HG02623 (cell line): ENCODE measurements at regions not wholly inside any gene's neighbourhood (a gene's known extent, or its start where the extent isn't known, plus 50 kb on each side); places are given as distances from the start of the nearest gene placed in this dataset.
"Not testable (repeated sequence)": the region's sequence is repeated elsewhere in the genome, so short reads cannot be mapped to it uniquely, and the experiment has no call there.

Experiments
- ATAC-seq: cut with Tn5 transposase; IDR thresholded peaks from one replicate; pipeline ENCODE4 v1.9.1; 2021; ENCODE audit warnings: moderate library complexity; ENCODE audit not compliant: unreplicated experiment

GRCh38 chr16:56022818-56023217 lies 147.6 kb upstream of the CES5A start:
- ATAC-seq = no peak

GRCh38 chr16:56019274-56019673 lies 144.1 kb upstream of the CES5A start:
- no peak for ATAC-seq

- no peak for ATAC-seq
These were observed 138.9 kb upstream of the CES5A start for GRCh38 chr16:56013962-56014552.

- no peak for ATAC-seq
These were observed 137.3 kb upstream of the CES5A start for GRCh38 chr16:56012482-56012811.

- ATAC-seq = no peak
These were observed 136.8 kb upstream of the CES5A start for GRCh38 chr16:56011808-56012481.

- no peak for ATAC-seq
These were observed 130.8 kb upstream of the CES5A start for GRCh38 chr16:56005958-56006357.

- ATAC-seq = no peak
These were observed 124.5 kb upstream of the CES5A start for GRCh38 chr16:55999683-56000082.

- no peak for ATAC-seq
These were observed 117.9 kb upstream of the CES5A start for GRCh38 chr16:55993088-55993487.

GRCh38 chr16:55992551-55992950 lies 117.4 kb upstream of the CES5A start:
- no peak for ATAC-seq

- no peak for ATAC-seq
These were observed 116.7 kb upstream of the CES5A start for GRCh38 chr16:55991843-55992242.

GRCh38 chr16:55989569-55989907 lies 114.4 kb upstream of the CES5A start:
- no peak for ATAC-seq

- ATAC-seq = not testable (repeated sequence)
These were observed 113.8 kb upstream of the CES5A start for GRCh38 chr16:55988850-55989568.

GRCh38 chr16:55988013-55988412 lies 112.8 kb upstream of the CES5A start:
- ATAC-seq = no peak

- ATAC-seq = no peak
These were observed 107.4 kb upstream of the CES5A start for GRCh38 chr16:55982597-55982996.

GRCh38 chr16:55981557-55981956 lies 106.4 kb upstream of the CES5A start:
- ATAC-seq = no peak

GRCh38 chr16:55976815-55977214 lies 101.6 kb upstream of the CES5A start:
- ATAC-seq = no peak

GRCh38 chr16:55971447-55971846 lies 96.3 kb upstream of the CES5A start:
- no peak for ATAC-seq

- no peak for ATAC-seq
These were observed 93.0 kb upstream of the CES5A start for GRCh38 chr16:55968221-55968620.

GRCh38 chr16:55964923-55965475 lies 89.8 kb upstream of the CES5A start:
- no peak for ATAC-seq

GRCh38 chr16:55955845-55956244 lies 80.7 kb upstream of the CES5A start:
- no peak for ATAC-seq

- no peak for ATAC-seq
These were observed 80.3 kb upstream of the CES5A start for GRCh38 chr16:55955424-55955823.

- no peak for ATAC-seq
These were observed 79.7 kb upstream of the CES5A start for GRCh38 chr16:55954906-55955305.
